ENCODE measurements at regions not wholly inside any gene's neighbourhood (a gene's known extent, or its start where the extent isn't known, plus 50 kb on each side); places are given as distances from the start of the nearest gene placed in this dataset.

DNA sequence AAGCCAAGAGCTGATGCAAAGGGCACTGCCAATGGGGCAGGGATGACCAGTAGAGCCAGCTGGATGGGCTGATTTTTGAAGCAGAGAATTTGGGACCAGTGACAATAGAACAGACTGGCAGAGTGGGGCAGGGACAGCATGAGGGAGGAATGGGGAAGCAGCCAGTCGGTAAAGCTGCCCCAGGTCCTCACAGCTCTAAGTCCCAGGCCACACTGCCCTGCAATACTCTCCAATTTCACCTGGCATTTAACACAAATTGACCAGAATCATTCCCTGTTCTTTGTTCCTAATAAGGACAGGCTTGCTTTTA lies 186.9 kb downstream of the CTTN start:
- H3K4me2 ChIP-seq, result no peak overlapping the region
- no peak overlapping the region for H3K4me3 ChIP-seq
- H3F3A ChIP-seq (replicated peaks; ENCODE audit: low read depth), result no peaks in the 10 kb centered on the region
- Mint-ChIP-seq H3K4me3 (no peak overlapping the region; the same call in 2 of the 3 replicates), H3K36me3 (ENCODE audit: low read depth) (peaks cover 6% of the 10 kb centered on the region), H3K4me1 (peaks cover 27% of the 10 kb centered on the region), H3K9me3 (no peaks in the 10 kb centered on the region), H3K27me3 (ENCODE audit: insufficient read depth, low read depth, poor library complexity) (peaks cover 8% of the 10 kb centered on the region), H3K27ac (no peak overlapping the region)
- peaks cover 3% of the 10 kb centered on the region; the same call in 1 of the 2 replicates for H4K20me1 ChIP-seq (replicated peaks; ENCODE audit: insufficient read depth)
- no peaks in the 10 kb centered on the region for H3K4me1 ChIP-seq (ENCODE audit: insufficient read depth)
- H3K9me2 ChIP-seq (ENCODE audit: insufficient read depth), result no peaks in the 10 kb centered on the region
- H3K36me3 ChIP-seq (ENCODE audit: insufficient read depth), result no peaks in the 10 kb centered on the region
- DNase-seq (ENCODE audit: low spot score) (no peak), ATAC-seq (no peak)
- H3K27me3 ChIP-seq (ENCODE audit: insufficient read depth), result no peaks in the 10 kb centered on the region
- H3K27ac ChIP-seq (ENCODE audit: low read depth), result no peak overlapping the region
- TF ChIP-seq, protein P1, sequence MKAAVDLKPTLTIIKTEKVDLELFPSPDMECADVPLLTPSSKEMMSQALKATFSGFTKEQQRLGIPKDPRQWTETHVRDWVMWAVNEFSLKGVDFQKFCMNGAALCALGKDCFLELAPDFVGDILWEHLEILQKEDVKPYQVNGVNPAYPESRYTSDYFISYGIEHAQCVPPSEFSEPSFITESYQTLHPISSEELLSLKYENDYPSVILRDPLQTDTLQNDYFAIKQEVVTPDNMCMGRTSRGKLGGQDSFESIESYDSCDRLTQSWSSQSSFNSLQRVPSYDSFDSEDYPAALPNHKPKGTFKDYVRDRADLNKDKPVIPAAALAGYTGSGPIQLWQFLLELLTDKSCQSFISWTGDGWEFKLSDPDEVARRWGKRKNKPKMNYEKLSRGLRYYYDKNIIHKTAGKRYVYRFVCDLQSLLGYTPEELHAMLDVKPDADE (IDR thresholded peaks at IDR 0.05), result no peak
- TF ChIP-seq CREB1 (CRISPR knock-in tag; IDR thresholded peaks at IDR 0.05; ENCODE audit: low read depth), result no peak
- TF ChIP-seq EZH2phosphoT487 (IDR thresholded peaks at IDR 0.05; ENCODE audit: unreplicated experiment), result no peak
- H3K79me2 ChIP-seq (replicated peaks; ENCODE audit: insufficient read depth), result peaks cover 3% of the 10 kb centered on the region
- H2AFZ ChIP-seq, result no peak overlapping the region

GRCh38 chr11:70586261-70587074 lies 188.1 kb downstream of the CTTN start:
- Histone ChIP-seq H3K4me2 (no peak overlapping the region), H3F3A (replicated peaks; ENCODE audit: low read depth) (no peaks in the 10 kb centered on the region), H3K36me3 (ENCODE audit: insufficient read depth) (no peaks in the 10 kb centered on the region), H3K79me2 (replicated peaks; ENCODE audit: insufficient read depth) (peaks cover 3% of the 10 kb centered on the region), H4K20me1 (replicated peaks; ENCODE audit: insufficient read depth) (peaks cover 3% of the 10 kb centered on the region; the same call in 1 of the 2 replicates), H2AFZ (no peak overlapping the region), H3K4me1 (ENCODE audit: insufficient read depth) (no peaks in the 10 kb centered on the region), H3K4me3 (no peak overlapping the region), H3K27ac (ENCODE audit: low read depth) (no peak overlapping the region), H3K27me3 (ENCODE audit: insufficient read depth) (no peaks in the 10 kb centered on the region), H3K9me2 (ENCODE audit: insufficient read depth) (no peaks in the 10 kb centered on the region)
- DNase-seq (ENCODE audit: low spot score) (no peak), ATAC-seq (no peak)
- H3K4me1 Mint-ChIP-seq, result peaks cover 27% of the 10 kb centered on the region
- H3K27me3 Mint-ChIP-seq (ENCODE audit: insufficient read depth, low read depth, poor library complexity), result peaks cover 6% of the 10 kb centered on the region
- no peak overlapping the region for H3K4me3 Mint-ChIP-seq
- H3K9me3 Mint-ChIP-seq, result no peaks in the 10 kb centered on the region
- no peak overlapping the region for H3K27ac Mint-ChIP-seq
- H3K36me3 Mint-ChIP-seq (ENCODE audit: low read depth), result peaks cover 10% of the 10 kb centered on the region
- TF ChIP-seq JUNB (IDR thresholded peaks at IDR 0.05; ENCODE audit: unreplicated experiment), result no peak
- TF ChIP-seq CTCF (conservative IDR thresholded peaks at IDR 0.05; ENCODE audit: low read depth in 2 of 2), result no peak
- TF ChIP-seq, protein P2, sequence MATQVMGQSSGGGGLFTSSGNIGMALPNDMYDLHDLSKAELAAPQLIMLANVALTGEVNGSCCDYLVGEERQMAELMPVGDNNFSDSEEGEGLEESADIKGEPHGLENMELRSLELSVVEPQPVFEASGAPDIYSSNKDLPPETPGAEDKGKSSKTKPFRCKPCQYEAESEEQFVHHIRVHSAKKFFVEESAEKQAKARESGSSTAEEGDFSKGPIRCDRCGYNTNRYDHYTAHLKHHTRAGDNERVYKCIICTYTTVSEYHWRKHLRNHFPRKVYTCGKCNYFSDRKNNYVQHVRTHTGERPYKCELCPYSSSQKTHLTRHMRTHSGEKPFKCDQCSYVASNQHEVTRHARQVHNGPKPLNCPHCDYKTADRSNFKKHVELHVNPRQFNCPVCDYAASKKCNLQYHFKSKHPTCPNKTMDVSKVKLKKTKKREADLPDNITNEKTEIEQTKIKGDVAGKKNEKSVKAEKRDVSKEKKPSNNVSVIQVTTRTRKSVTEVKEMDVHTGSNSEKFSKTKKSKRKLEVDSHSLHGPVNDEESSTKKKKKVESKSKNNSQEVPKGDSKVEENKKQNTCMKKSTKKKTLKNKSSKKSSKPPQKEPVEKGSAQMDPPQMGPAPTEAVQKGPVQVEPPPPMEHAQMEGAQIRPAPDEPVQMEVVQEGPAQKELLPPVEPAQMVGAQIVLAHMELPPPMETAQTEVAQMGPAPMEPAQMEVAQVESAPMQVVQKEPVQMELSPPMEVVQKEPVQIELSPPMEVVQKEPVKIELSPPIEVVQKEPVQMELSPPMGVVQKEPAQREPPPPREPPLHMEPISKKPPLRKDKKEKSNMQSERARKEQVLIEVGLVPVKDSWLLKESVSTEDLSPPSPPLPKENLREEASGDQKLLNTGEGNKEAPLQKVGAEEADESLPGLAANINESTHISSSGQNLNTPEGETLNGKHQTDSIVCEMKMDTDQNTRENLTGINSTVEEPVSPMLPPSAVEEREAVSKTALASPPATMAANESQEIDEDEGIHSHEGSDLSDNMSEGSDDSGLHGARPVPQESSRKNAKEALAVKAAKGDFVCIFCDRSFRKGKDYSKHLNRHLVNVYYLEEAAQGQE (IDR thresholded peaks at IDR 0.05; ENCODE audit: unreplicated experiment), result no peak
- no peak for TF ChIP-seq EZH2phosphoT487 (IDR thresholded peaks at IDR 0.05; ENCODE audit: unreplicated experiment)
- TF ChIP-seq, protein P1 (IDR thresholded peaks at IDR 0.05), result no peak
- no peak for TF ChIP-seq CREB1 (CRISPR knock-in tag; IDR thresholded peaks at IDR 0.05; ENCODE audit: low read depth)
- TF ChIP-seq NANOG (IDR thresholded peaks at IDR 0.05; ENCODE audit: borderline replicate concordance), result no peak

Measured in GM23338 (cell line).